ENCODE measurements at regions not wholly inside any gene's neighbourhood (a gene's known extent, or its start where the extent isn't known, plus 50 kb on each side); places are given as distances from the start of the nearest gene placed in this dataset.

- TF ChIP-seq EZH2phosphoT487 (conservative IDR thresholded peaks at IDR 0.05; ENCODE audit: low read length) = no peak
- no peak for TF ChIP-seq CTCF (IDR thresholded peaks at IDR 0.05; ENCODE audit: insufficient read depth, low read length, poor library complexity, severe bottlenecking)
- no peak overlapping the region for H3K27ac ChIP-seq (ENCODE audit: low read depth, low read length)
- no peak overlapping the region for H3K4me2 ChIP-seq (ENCODE audit: low read depth, low read length, poor library complexity, severe bottlenecking)
- no peaks in the 10 kb centered on the region for H3K9me3 ChIP-seq (ENCODE audit: insufficient read depth, low read length)
- H4K20me1 ChIP-seq (ENCODE audit: low read depth, low read length) = no peaks in the 10 kb centered on the region
- no peaks in the 10 kb centered on the region for H3K79me2 ChIP-seq (ENCODE audit: insufficient read depth, low read length)
- H3K36me3 ChIP-seq (ENCODE audit: low read length) = no peaks in the 10 kb centered on the region
- H3K9me2 ChIP-seq (replicated peaks; ENCODE audit: insufficient read depth, low read length) = no peaks in the 10 kb centered on the region
- no peak overlapping the region for H3K9ac ChIP-seq (ENCODE audit: low read length)
- H3F3A ChIP-seq (ENCODE audit: insufficient read depth) = no peaks in the 10 kb centered on the region
- no peaks in the 10 kb centered on the region for H3K27me3 ChIP-seq (ENCODE audit: low read length)
- no peak overlapping the region for H2AFZ ChIP-seq (ENCODE audit: low read depth, low read length, severe bottlenecking)
- no peak overlapping the region for H3K4me3 ChIP-seq (ENCODE audit: insufficient read depth, low read length, poor library complexity, severe bottlenecking)
Observed at GRCh38 chr20:1712634-1713624, 55.4 kb upstream of the SIRPG start.

GRCh38 chr20:1711826-1712601 is 54.4 kb upstream of the SIRPG start:
- Histone ChIP-seq H3K27ac (ENCODE audit: low read depth, low read length) (no peak overlapping the region), H2AFZ (ENCODE audit: low read depth, low read length, severe bottlenecking) (no peak overlapping the region), H3K4me3 (ENCODE audit: insufficient read depth, low read length, poor library complexity, severe bottlenecking) (no peak overlapping the region), H3K79me2 (ENCODE audit: insufficient read depth, low read length) (no peaks in the 10 kb centered on the region), H3K36me3 (ENCODE audit: low read length) (no peaks in the 10 kb centered on the region), H4K20me1 (ENCODE audit: low read depth, low read length) (no peaks in the 10 kb centered on the region), H3K9me2 (replicated peaks; ENCODE audit: insufficient read depth, low read length) (no peaks in the 10 kb centered on the region), H3K4me2 (ENCODE audit: low read depth, low read length, poor library complexity, severe bottlenecking) (no peak overlapping the region), H3K9ac (ENCODE audit: low read length) (no peak overlapping the region), H3K27me3 (ENCODE audit: low read length) (no peaks in the 10 kb centered on the region), H3K9me3 (ENCODE audit: insufficient read depth, low read length) (no peaks in the 10 kb centered on the region), H3F3A (ENCODE audit: insufficient read depth) (no peaks in the 10 kb centered on the region)
- TF ChIP-seq CTCF (IDR thresholded peaks at IDR 0.05; ENCODE audit: insufficient read depth, low read length, poor library complexity, severe bottlenecking) = no peak
- TF ChIP-seq EZH2phosphoT487 (conservative IDR thresholded peaks at IDR 0.05; ENCODE audit: low read length) = no peak

DNA sequence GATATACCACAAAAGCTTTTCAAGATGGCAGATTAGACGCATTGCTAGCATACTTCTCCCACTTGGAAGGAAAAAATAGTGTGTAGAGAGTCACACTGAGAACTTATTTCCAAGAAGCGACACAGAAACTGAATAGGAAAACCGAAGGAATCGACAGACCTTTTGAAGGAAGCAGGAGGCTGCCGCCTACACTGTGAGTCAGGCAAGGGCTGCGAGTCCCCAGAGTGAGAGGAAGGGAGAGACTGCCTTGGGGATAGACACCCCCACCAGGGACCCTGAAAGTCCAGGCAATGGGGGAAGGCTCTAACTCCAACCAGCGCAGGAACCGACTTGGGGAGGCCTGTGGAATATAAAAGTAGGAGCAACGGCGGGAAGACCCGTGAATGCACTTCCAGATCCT is 53.7 kb upstream of the SIRPG start:
- Histone ChIP-seq H3K9me3 (ENCODE audit: insufficient read depth, low read length) (no peaks in the 10 kb centered on the region), H3K27me3 (ENCODE audit: low read length) (no peaks in the 10 kb centered on the region), H3K79me2 (ENCODE audit: insufficient read depth, low read length) (no peaks in the 10 kb centered on the region), H3K9ac (ENCODE audit: low read length) (no peak overlapping the region), H3K36me3 (ENCODE audit: low read length) (no peaks in the 10 kb centered on the region), H3K4me3 (ENCODE audit: insufficient read depth, low read length, poor library complexity, severe bottlenecking) (no peak overlapping the region), H3K27ac (ENCODE audit: low read depth, low read length) (no peak overlapping the region), H3K9me2 (replicated peaks; ENCODE audit: insufficient read depth, low read length) (no peaks in the 10 kb centered on the region), H3K4me2 (ENCODE audit: low read depth, low read length, poor library complexity, severe bottlenecking) (no peak overlapping the region), H3F3A (ENCODE audit: insufficient read depth) (no peaks in the 10 kb centered on the region), H2AFZ (ENCODE audit: low read depth, low read length, severe bottlenecking) (no peak overlapping the region), H4K20me1 (ENCODE audit: low read depth, low read length) (no peaks in the 10 kb centered on the region)
- TF ChIP-seq EZH2phosphoT487 (conservative IDR thresholded peaks at IDR 0.05; ENCODE audit: low read length) (no peak), CTCF (IDR thresholded peaks at IDR 0.05; ENCODE audit: insufficient read depth, low read length, poor library complexity, severe bottlenecking) (no peak)
